H9 (cell line): ENCODE measurements at regions not wholly inside any gene's neighbourhood (a gene's known extent, or its start where the extent isn't known, plus 50 kb on each side); places are given as distances from the start of the nearest gene placed in this dataset.

Experiments used
- DNase-seq: peaks from one replicate; pipeline ENCODE4 v3.0.0-alpha.2; 2017
- H2AFZ ChIP-seq: one replicate; pipeline ENCODE4 v1.6.1; 2013; ENCODE audit warnings: mild to moderate bottlenecking, low read length, control low read depth, moderate library complexity
- H2AK5ac ChIP-seq: 2 replicates; pipeline ENCODE4 v1.6.1; 2013; ENCODE audit warnings: low read length, control low read depth, mixed read lengths; ENCODE audit not compliant: insufficient read length
- H2BK120ac ChIP-seq: one replicate; pipeline ENCODE4 v1.6.1; 2013; ENCODE audit warnings: low read depth, mild to moderate bottlenecking, low read length, control low read depth, inconsistent platforms; ENCODE audit not compliant: poor library complexity, severe bottlenecking
- H2BK12ac ChIP-seq: 2 replicates; pipeline ENCODE4 v1.6.1; 2013; ENCODE audit warnings: low read length, control low read depth, mixed read lengths, low read depth; ENCODE audit not compliant: insufficient read length
- H2BK15ac ChIP-seq: 2 replicates; pipeline ENCODE4 v1.6.1; 2013; ENCODE audit warnings: low read depth, low read length, control low read depth
- H2BK20ac ChIP-seq: one replicate; pipeline ENCODE4 v1.6.1; 2013; ENCODE audit warnings: low read depth, mild to moderate bottlenecking, low read length, control low read depth, inconsistent platforms; ENCODE audit not compliant: poor library complexity, severe bottlenecking
- H2BK5ac ChIP-seq: 2 replicates; pipeline ENCODE4 v1.6.1; 2013; ENCODE audit warnings: low read length, control low read depth, mixed read lengths; ENCODE audit not compliant: insufficient read length
- H3K14ac ChIP-seq: 2 replicates; pipeline ENCODE4 v1.6.1; 2013; ENCODE audit warnings: low read length, control low read depth; ENCODE audit not compliant: insufficient read depth
- H3K18ac ChIP-seq: 2 replicates; pipeline ENCODE4 v1.6.1; 2013; ENCODE audit warnings: low read depth, mild to moderate bottlenecking, mixed read lengths, low read length, control low read depth; ENCODE audit not compliant: insufficient read length
- H3K23ac ChIP-seq: 2 replicates; pipeline ENCODE4 v1.6.1; 2013; ENCODE audit warnings: low read length, control low read depth, mixed read lengths, low read depth; ENCODE audit not compliant: insufficient read length
- H3K23me2 ChIP-seq: 2 replicates; pipeline ENCODE4 v1.6.1; 2013; ENCODE audit warnings: low read depth, mild to moderate bottlenecking, mixed read lengths, low read length, control low read depth; ENCODE audit not compliant: insufficient read length, poor library complexity, severe bottlenecking
- H3K27ac ChIP-seq: 2 replicates; pipeline ENCODE4 v1.5.1; 2013; ENCODE audit warnings: low read length, control low read depth, mixed read lengths, low read depth; ENCODE audit not compliant: insufficient read length
- H3K27me3 ChIP-seq: 2 replicates; pipeline ENCODE4 v1.6.1; 2013; ENCODE audit warnings: low read length, control low read depth, inconsistent platforms; ENCODE audit not compliant: insufficient read depth
- H3K4ac ChIP-seq: 2 replicates; pipeline ENCODE4 v1.6.1; 2013; ENCODE audit warnings: low read depth, mild to moderate bottlenecking, control low read depth, inconsistent platforms, low read length, moderate library complexity
- H3K4me1 ChIP-seq: 2 replicates; pipeline ENCODE4 v1.6.1; 2013; ENCODE audit warnings: low read length, control low read depth, inconsistent platforms; ENCODE audit not compliant: insufficient read depth
- H3K4me2 ChIP-seq: 2 replicates; pipeline ENCODE4 v1.6.1; 2013; ENCODE audit warnings: low read length, control low read depth, mixed read lengths; ENCODE audit not compliant: insufficient read length, insufficient read depth
- H3K56ac ChIP-seq: 2 replicates; pipeline ENCODE4 v1.6.1; 2013; ENCODE audit warnings: low read depth, mild to moderate bottlenecking, mixed read lengths, low read length, control low read depth; ENCODE audit not compliant: insufficient read length
- H3K79me1 ChIP-seq: 2 replicates; pipeline ENCODE4 v1.6.1; 2013; ENCODE audit warnings: low read depth, mild to moderate bottlenecking, moderate library complexity, low read length, control low read depth, inconsistent platforms; ENCODE audit not compliant: insufficient read depth, poor library complexity, severe bottlenecking
- H3K79me2 ChIP-seq: 2 replicates; pipeline ENCODE4 v1.6.1; 2013; ENCODE audit warnings: low read length, control low read depth, inconsistent platforms; ENCODE audit not compliant: insufficient read depth
- H3K9ac ChIP-seq: 2 replicates; pipeline ENCODE4 v1.6.1; 2013; ENCODE audit warnings: low read length, control low read depth, mixed read lengths; ENCODE audit not compliant: insufficient read length; ENCODE audit errors: extremely low read depth
- H3K9me3 ChIP-seq: one replicate; pipeline ENCODE4 v1.6.1; 2013; ENCODE audit warnings: low read depth, low read length, inconsistent platforms; ENCODE audit not compliant: control insufficient read depth
- H3T11ph ChIP-seq: one replicate; pipeline ENCODE4 v1.6.1; 2013; ENCODE audit warnings: mild to moderate bottlenecking, low read length, control low read depth, inconsistent platforms
- H4K20me1 ChIP-seq: one replicate; pipeline ENCODE4 v1.6.1; 2013; ENCODE audit not compliant: control insufficient read depth, insufficient read length, insufficient read depth
- H4K5ac ChIP-seq: 2 replicates; pipeline ENCODE4 v1.6.1; 2013; ENCODE audit warnings: low read depth, mild to moderate bottlenecking, mixed read lengths, low read length, control low read depth; ENCODE audit not compliant: insufficient read length
- H4K8ac ChIP-seq: replicated peaks from 2 replicates; pipeline ENCODE4 v1.6.1; 2013; ENCODE audit warnings: low read length, control low read depth, mixed read lengths, low read depth; ENCODE audit not compliant: insufficient read length
- H4K91ac ChIP-seq: 2 replicates; pipeline ENCODE4 v1.6.1; 2013; ENCODE audit warnings: low read depth, mild to moderate bottlenecking, moderate library complexity, mixed read lengths, low read length, control low read depth; ENCODE audit not compliant: insufficient read length
- H3K27ac Mint-ChIP-seq, 3 experiments: 2 replicates in 2 of 3; 3 replicates in 1 of 3; pipeline ENCODE4 v1.8.0; 2020 to 2021; ENCODE audit warnings: mixed read lengths in 3 of 3, mild to moderate bottlenecking in 1 of 3, moderate library complexity in 1 of 3
- H3K27me3 Mint-ChIP-seq: 2 replicates; pipeline ENCODE4 v1.8.0; 2021; ENCODE audit warnings: low read depth, mild to moderate bottlenecking, moderate library complexity, mixed read lengths
- H3K36me3 Mint-ChIP-seq, 3 experiments: 2 replicates in 2 of 3; 3 replicates in 1 of 3; pipeline ENCODE4 v1.8.0; 2020 to 2021; ENCODE audit warnings: low read depth in 3 of 3, mixed read lengths in 3 of 3; ENCODE audit not compliant: insufficient read depth in 1 of 3
- H3K4me1 Mint-ChIP-seq, 2 experiments: 2 replicates each; pipeline ENCODE4 v1.8.0; 2020; ENCODE audit warnings: mixed read lengths in 2 of 2
- H3K4me3 Mint-ChIP-seq, 2 experiments: 2 replicates in 1 of 2; 3 replicates in 1 of 2; pipeline ENCODE4 v1.8.0; 2020 to 2021; ENCODE audit warnings: mild to moderate bottlenecking in 2 of 2, mixed read lengths in 2 of 2, moderate library complexity in 1 of 2
- H3K9me3 Mint-ChIP-seq, 2 experiments: 2 replicates in 1 of 2; 3 replicates in 1 of 2; pipeline ENCODE4 v1.8.0; 2020; ENCODE audit warnings: mild to moderate bottlenecking in 2 of 2, mixed read lengths in 2 of 2, moderate library complexity in 1 of 2
- WGBS: extraction: QIAGEN DNeasy Blood & Tissue Kit; methylation state at CpG from one replicate; pipeline ENCODE4 v1.1.7; 2013; ENCODE audit warnings: missing lambda C conversion rate, low lambda C conversion rate, mixed read lengths; ENCODE audit not compliant: insufficient read length; ENCODE audit errors: extremely low coverage; 5-methylcytosine and 5-hydroxymethylcytosine counted together
- TF ChIP-seq, protein P1 (sequence below): fragments of 200-600 bp; sonication (generic); conservative IDR thresholded peaks from 3 replicates; pipeline ENCODE4 v1.8.0; 2021; ENCODE audit warnings: antibody characterized with exemption, mild to moderate bottlenecking

DNA sequence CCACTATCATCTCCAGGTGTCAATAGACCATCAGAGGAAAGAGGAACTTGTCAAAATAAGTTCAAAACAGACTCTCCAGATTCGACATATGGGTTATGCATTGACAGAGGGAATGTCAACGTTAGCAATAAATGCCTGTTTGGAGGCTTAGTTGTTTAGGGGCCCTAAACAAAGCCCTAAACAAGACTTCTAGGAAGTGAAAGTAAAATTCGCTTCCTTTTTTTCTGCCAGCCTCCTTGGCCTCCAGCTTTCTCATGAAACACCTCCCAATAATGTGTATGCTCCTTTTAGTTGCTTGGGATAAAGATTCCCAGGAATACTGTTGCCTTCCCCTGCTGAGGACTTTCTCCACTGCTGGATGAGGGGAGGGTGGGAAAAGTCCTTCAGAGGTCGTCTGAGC, 70.9 kb upstream of the ARNT2 start:
- H3K14ac ChIP-seq = no peak overlapping the region
- H3K23me2 ChIP-seq = no peaks in the 10 kb centered on the region
- H3K27ac ChIP-seq = no peak overlapping the region
- no peaks in the 10 kb centered on the region for H3K79me2 ChIP-seq
- TF ChIP-seq, protein P1, sequence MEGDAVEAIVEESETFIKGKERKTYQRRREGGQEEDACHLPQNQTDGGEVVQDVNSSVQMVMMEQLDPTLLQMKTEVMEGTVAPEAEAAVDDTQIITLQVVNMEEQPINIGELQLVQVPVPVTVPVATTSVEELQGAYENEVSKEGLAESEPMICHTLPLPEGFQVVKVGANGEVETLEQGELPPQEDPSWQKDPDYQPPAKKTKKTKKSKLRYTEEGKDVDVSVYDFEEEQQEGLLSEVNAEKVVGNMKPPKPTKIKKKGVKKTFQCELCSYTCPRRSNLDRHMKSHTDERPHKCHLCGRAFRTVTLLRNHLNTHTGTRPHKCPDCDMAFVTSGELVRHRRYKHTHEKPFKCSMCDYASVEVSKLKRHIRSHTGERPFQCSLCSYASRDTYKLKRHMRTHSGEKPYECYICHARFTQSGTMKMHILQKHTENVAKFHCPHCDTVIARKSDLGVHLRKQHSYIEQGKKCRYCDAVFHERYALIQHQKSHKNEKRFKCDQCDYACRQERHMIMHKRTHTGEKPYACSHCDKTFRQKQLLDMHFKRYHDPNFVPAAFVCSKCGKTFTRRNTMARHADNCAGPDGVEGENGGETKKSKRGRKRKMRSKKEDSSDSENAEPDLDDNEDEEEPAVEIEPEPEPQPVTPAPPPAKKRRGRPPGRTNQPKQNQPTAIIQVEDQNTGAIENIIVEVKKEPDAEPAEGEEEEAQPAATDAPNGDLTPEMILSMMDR = no peak
- Mint-ChIP-seq H3K4me1 (no peaks in the 10 kb centered on the region), H3K9me3 (no peaks in the 10 kb centered on the region; a peak in 1 of 5 replicates), H3K27ac (no peak overlapping the region), H3K36me3 (no peaks in the 10 kb centered on the region), H3K27me3 (peaks cover 8% of the 10 kb centered on the region), H3K4me3 (no peak overlapping the region)
- WGBS = no CpG with 5 or more reads among the region's 4 CpGs
- no peak overlapping the region for H2BK120ac ChIP-seq
- H2BK20ac ChIP-seq = no peak overlapping the region
- no peak overlapping the region for H2AFZ ChIP-seq
- no peak overlapping the region for H4K5ac ChIP-seq
- no peak overlapping the region for H2BK5ac ChIP-seq
- H4K20me1 ChIP-seq = no peaks in the 10 kb centered on the region
- H3K23ac ChIP-seq = no peak overlapping the region
- H3K4me1 ChIP-seq = no peaks in the 10 kb centered on the region
- no peak overlapping the region for H3K4me2 ChIP-seq
- no peaks in the 10 kb centered on the region for H3K27me3 ChIP-seq
- no peak overlapping the region for H3K18ac ChIP-seq
- no peak overlapping the region for H4K8ac ChIP-seq
- no peak for DNase-seq
- no peaks in the 10 kb centered on the region for H3K79me1 ChIP-seq
- H4K91ac ChIP-seq = no peak overlapping the region
- H3K56ac ChIP-seq = no peak overlapping the region
- H3T11ph ChIP-seq = no peak overlapping the region
- H3K4ac ChIP-seq = no peak overlapping the region
- no peak overlapping the region for H2AK5ac ChIP-seq
- H3K9me3 ChIP-seq = no peaks in the 10 kb centered on the region
- H3K9ac ChIP-seq = no peak overlapping the region
- no peak overlapping the region for H2BK15ac ChIP-seq
- no peak overlapping the region for H2BK12ac ChIP-seq
